PC-9 (cell line): ENCODE measurements at regions not wholly inside any gene's neighbourhood (a gene's known extent, or its start where the extent isn't known, plus 50 kb on each side); places are given as distances from the start of the nearest gene placed in this dataset.
A peak's percentile ranks its signal among the peaks of the same experiment; 100 is the strongest.

ENCODE experiments used
- BruUV-seq: library from RNA; stranded (reverse); fragments of 400-500 nt; replicated peaks from 2 replicates; lab custom pipeline; 2021; lab: Mats Ljungman, UMichigan
- CTCF ChIA-PET: fragments of 300-600 bp; sonication (Branson Sonifier 250); formaldehyde crosslinking; loops from one replicate; lab custom pipeline; 2022; ENCODE audit warnings: antibody characterized with exemption; lab: Charles Lee
- POLR2A ChIA-PET: fragments of 300-600 bp; sonication (Branson Sonifier 250); formaldehyde crosslinking; loops from one replicate; lab custom pipeline; 2022; ENCODE audit warnings: antibody characterized with exemption; ENCODE audit not compliant: unreplicated experiment; lab: Charles Lee
- DNase-seq, 2 experiments: peaks; one replicate each; pipeline versions ENCODE4 v3.0.0 to v3.0.0-alpha.2; 2015 to 2022; ENCODE audit warnings: mixed read lengths in 1 of 2
- H2AFZ ChIP-seq: fragments of 200-600 bp; sonication (generic); 2 replicates; pipeline ENCODE4 v1.8.1; 2017; ENCODE audit warnings: antibody characterized with exemption
- H3F3A ChIP-seq: fragments of 200-600 bp; sonication (generic); 2 replicates; pipeline ENCODE4 v1.8.1; 2017; ENCODE audit warnings: antibody characterized with exemption, mild to moderate bottlenecking, low read depth; ENCODE audit not compliant: insufficient read depth
- H3K27ac ChIP-seq: fragments of 200-600 bp; sonication (generic); 2 replicates; pipeline ENCODE4 v1.6.1; 2016; ENCODE audit warnings: mixed run types
- H3K27me3 ChIP-seq: fragments of 200-600 bp; sonication (generic); 2 replicates; pipeline ENCODE4 v1.6.1; 2016; ENCODE audit warnings: low read depth, mixed run types; ENCODE audit not compliant: insufficient read depth
- H3K36me3 ChIP-seq: fragments of 200-600 bp; sonication (generic); 2 replicates; pipeline ENCODE4 v1.6.1; 2016; ENCODE audit warnings: low read depth, mixed run types
- H3K4me1 ChIP-seq: fragments of 200-600 bp; sonication (generic); replicated peaks from 2 replicates; pipeline ENCODE4 v1.6.1; 2016; ENCODE audit warnings: mixed run types; ENCODE audit not compliant: insufficient read depth
- H3K4me2 ChIP-seq: fragments of 200-600 bp; sonication (generic); 2 replicates; pipeline ENCODE4 v1.6.1; 2017; ENCODE audit warnings: mixed run types
- H3K4me3 ChIP-seq: fragments of 200-600 bp; sonication (generic); 2 replicates; pipeline ENCODE4 v1.6.1; 2016; ENCODE audit warnings: mixed run types
- H3K79me2 ChIP-seq: fragments of 200-600 bp; sonication (generic); 2 replicates; pipeline ENCODE4 v1.6.1; 2017; ENCODE audit warnings: low read depth, mixed run types
- H3K9me2 ChIP-seq: fragments of 200-600 bp; sonication (generic); 2 replicates; pipeline ENCODE4 v1.8.1; 2017; ENCODE audit warnings: mild to moderate bottlenecking; ENCODE audit not compliant: insufficient read depth
- H3K9me3 ChIP-seq: fragments of 200-600 bp; sonication (generic); 2 replicates; pipeline ENCODE4 v1.8.1; 2016; ENCODE audit warnings: low read depth; ENCODE audit not compliant: insufficient read depth
- H4K20me1 ChIP-seq: fragments of 200-600 bp; sonication (generic); 2 replicates; pipeline ENCODE4 v1.8.1; 2017; ENCODE audit not compliant: insufficient read depth
- EZH2 ChIP-seq: fragments of 200-600 bp; sonication (generic); IDR thresholded peaks from 2 replicates; pipeline ENCODE4 v1.8.0; 2017; ENCODE audit warnings: antibody characterized with exemption, low read depth
- intact Hi-C: fragments of 100-400 bp; cut with micrococcal nuclease; formaldehyde crosslinking; loops from one replicate; pipeline ENCODE4 v1.10.0; 2022; ENCODE audit not compliant: unreplicated experiment
- TF ChIP-seq, protein P1 (sequence below): fragments of 200-600 bp; sonication (generic); conservative IDR thresholded peaks from 2 replicates; pipeline ENCODE4 v1.6.1; 2017; ENCODE audit warnings: mixed run types, antibody characterized with exemption, mild to moderate bottlenecking, moderate library complexity

GRCh38 chr3:75144406-75144805 is 519.7 kb upstream of the FRG2C start:
- no peaks in the 10 kb centered on the region for H3K9me2 ChIP-seq
- no peaks in the 10 kb centered on the region for H4K20me1 ChIP-seq
- H3K4me1 ChIP-seq, result no peaks in the 10 kb centered on the region
- BruUV-seq, result no TSS peak
- H3K27me3 ChIP-seq, result no peaks in the 10 kb centered on the region
- H3K79me2 ChIP-seq, result no peaks in the 10 kb centered on the region
- intact Hi-C loops, result no loop called here
- TF ChIP-seq EZH2, result no peak
- TF ChIP-seq, protein P1, sequence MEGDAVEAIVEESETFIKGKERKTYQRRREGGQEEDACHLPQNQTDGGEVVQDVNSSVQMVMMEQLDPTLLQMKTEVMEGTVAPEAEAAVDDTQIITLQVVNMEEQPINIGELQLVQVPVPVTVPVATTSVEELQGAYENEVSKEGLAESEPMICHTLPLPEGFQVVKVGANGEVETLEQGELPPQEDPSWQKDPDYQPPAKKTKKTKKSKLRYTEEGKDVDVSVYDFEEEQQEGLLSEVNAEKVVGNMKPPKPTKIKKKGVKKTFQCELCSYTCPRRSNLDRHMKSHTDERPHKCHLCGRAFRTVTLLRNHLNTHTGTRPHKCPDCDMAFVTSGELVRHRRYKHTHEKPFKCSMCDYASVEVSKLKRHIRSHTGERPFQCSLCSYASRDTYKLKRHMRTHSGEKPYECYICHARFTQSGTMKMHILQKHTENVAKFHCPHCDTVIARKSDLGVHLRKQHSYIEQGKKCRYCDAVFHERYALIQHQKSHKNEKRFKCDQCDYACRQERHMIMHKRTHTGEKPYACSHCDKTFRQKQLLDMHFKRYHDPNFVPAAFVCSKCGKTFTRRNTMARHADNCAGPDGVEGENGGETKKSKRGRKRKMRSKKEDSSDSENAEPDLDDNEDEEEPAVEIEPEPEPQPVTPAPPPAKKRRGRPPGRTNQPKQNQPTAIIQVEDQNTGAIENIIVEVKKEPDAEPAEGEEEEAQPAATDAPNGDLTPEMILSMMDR, result no peak
- no peak overlapping the region for H3K27ac ChIP-seq
- no peak for DNase-seq
- no peak overlapping the region for H3K4me2 ChIP-seq
- H3K9me3 ChIP-seq, result no peaks in the 10 kb centered on the region
- H3K36me3 ChIP-seq, result no peaks in the 10 kb centered on the region
- ChIA-PET CTCF (no interaction called here), POLR2A (no interaction called here)
- no peaks in the 10 kb centered on the region for H3F3A ChIP-seq
- no peak overlapping the region for H3K4me3 ChIP-seq
- H2AFZ ChIP-seq, result no peak overlapping the region

GRCh38 chr3:75171630-75172230 is 492.4 kb upstream of the FRG2C start:
- POLR2A ChIA-PET, result no interaction called here
- TF ChIP-seq EZH2, result no peak
- TF ChIP-seq, protein P1, result peak; percentile 53
- H4K20me1 ChIP-seq, result no peaks in the 10 kb centered on the region
- H2AFZ ChIP-seq, result no peak overlapping the region
- intact Hi-C loops, result loop anchor here (5.0 to 10.0 kb wide), 2 partner anchors 1297 to 1664 kb away; no protein-coding TSS in a partner anchor
- no peaks in the 10 kb centered on the region for H3K9me2 ChIP-seq
- no peaks in the 10 kb centered on the region for H3K4me1 ChIP-seq
- no peaks in the 10 kb centered on the region for H3K27me3 ChIP-seq
- no peak overlapping the region for H3K4me2 ChIP-seq
- H3F3A ChIP-seq, result no peaks in the 10 kb centered on the region
- no peak overlapping the region for H3K4me3 ChIP-seq
- no peaks in the 10 kb centered on the region for H3K9me3 ChIP-seq
- no peak overlapping the region for H3K27ac ChIP-seq
- CTCF ChIA-PET, result no interaction called here
- H3K79me2 ChIP-seq, result no peaks in the 10 kb centered on the region
- DNase-seq, result no peak
- no TSS peak for BruUV-seq
- no peaks in the 10 kb centered on the region for H3K36me3 ChIP-seq

DNA sequence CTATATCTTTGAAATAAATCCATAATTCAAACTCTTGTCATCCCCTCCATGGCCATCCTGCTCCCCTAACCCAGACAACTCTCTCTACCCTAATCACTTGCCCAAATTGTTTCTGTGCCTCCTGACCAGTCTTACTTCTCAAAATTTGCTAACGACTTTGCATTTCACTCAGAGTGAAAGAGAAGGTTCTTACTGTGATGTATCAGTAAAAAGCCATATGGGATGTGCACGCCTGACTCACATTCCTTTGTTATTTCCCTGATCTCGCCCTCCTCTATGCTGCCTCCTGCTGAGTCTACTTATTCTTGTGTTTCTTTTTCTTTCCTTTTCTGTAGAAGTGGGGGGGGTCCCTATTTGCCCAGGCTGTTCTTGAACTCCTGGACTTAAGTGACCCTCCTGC is 487.2 kb upstream of the FRG2C start:
- CTCF ChIA-PET, result no interaction called here
- BruUV-seq, result no TSS peak
- no peaks in the 10 kb centered on the region for H3K79me2 ChIP-seq
- POLR2A ChIA-PET, result no interaction called here
- no peak for TF ChIP-seq EZH2
- TF ChIP-seq, protein P1, result no peak
- no peaks in the 10 kb centered on the region for H3K36me3 ChIP-seq
- no peaks in the 10 kb centered on the region for H4K20me1 ChIP-seq
- H2AFZ ChIP-seq, result no peak overlapping the region
- H3K9me2 ChIP-seq, result no peaks in the 10 kb centered on the region
- no peaks in the 10 kb centered on the region for H3K9me3 ChIP-seq
- no peaks in the 10 kb centered on the region for H3F3A ChIP-seq
- DNase-seq, result no peak
- H3K27me3 ChIP-seq, result no peaks in the 10 kb centered on the region
- no peak overlapping the region for H3K4me3 ChIP-seq
- intact Hi-C loops, result loop anchor here (10.0 kb wide), 1 partner anchor 1302 kb away; no protein-coding TSS in a partner anchor
- no peak overlapping the region for H3K4me2 ChIP-seq
- no peak overlapping the region for H3K27ac ChIP-seq
- no peaks in the 10 kb centered on the region for H3K4me1 ChIP-seq
